ENCODE measurements at regions not wholly inside any gene's neighbourhood (a gene's known extent, or its start where the extent isn't known, plus 50 kb on each side); places are given as distances from the start of the nearest gene placed in this dataset.

- H3K27ac ChIP-seq (ENCODE audit: extremely low read depth, low read depth, low read length), result no peak overlapping the region
- H3K4me3 ChIP-seq (ENCODE audit: low read depth, low read length), result no peak overlapping the region
- H3K9me3 ChIP-seq (ENCODE audit: control insufficient read depth, insufficient read depth, low read depth, low read length), result no peaks in the 10 kb centered on the region
- H3K4me1 ChIP-seq (ENCODE audit: control insufficient read depth, insufficient read depth, low read length), result no peaks in the 10 kb centered on the region
- no peaks in the 10 kb centered on the region for H3K36me3 ChIP-seq (ENCODE audit: control insufficient read depth in 2 of 2, insufficient read depth in 1 of 2, low read length in 2 of 2)
- TF ChIP-seq ZNF19 (tag by site-specific recombination; IDR thresholded peaks at IDR 0.05; ENCODE audit: low read depth) (no peak), HOXD13 (CRISPR knock-in tag; IDR thresholded peaks at IDR 0.05; ENCODE audit: borderline replicate concordance) (no peak), ZNF132 (tag by site-specific recombination; IDR thresholded peaks at IDR 0.05; ENCODE audit: borderline replicate concordance) (no peak)
- ChIA-PET POLR2A (no interaction called here), CTCF (no interaction called here)
These were observed 304.0 kb downstream of the ZEB1 start for GRCh38 chr10:31622978-31623377.

GRCh38 chr10:31621733-31622132, 302.7 kb downstream of the ZEB1 start:
- ChIA-PET POLR2A (no interaction called here), CTCF (no interaction called here)
- H3K4me1 ChIP-seq (ENCODE audit: control insufficient read depth, insufficient read depth, low read length), result no peaks in the 10 kb centered on the region
- no peaks in the 10 kb centered on the region for H3K9me3 ChIP-seq (ENCODE audit: control insufficient read depth, insufficient read depth, low read depth, low read length)
- H3K36me3 ChIP-seq (ENCODE audit: control insufficient read depth in 2 of 2, insufficient read depth in 1 of 2, low read length in 2 of 2), result no peaks in the 10 kb centered on the region
- TF ChIP-seq ZNF610 (tag by site-specific recombination; IDR thresholded peaks at IDR 0.05; ENCODE audit: borderline replicate concordance) (no peak), ZBTB17 (tag by site-specific recombination; IDR thresholded peaks at IDR 0.05) (no peak), ZNF670 (tag by site-specific recombination; IDR thresholded peaks at IDR 0.05; ENCODE audit: low read depth) (no peak), ZNF585B (tag by site-specific recombination; IDR thresholded peaks at IDR 0.05) (no peak), SP2 (tag by site-specific recombination; IDR thresholded peaks at IDR 0.05) (no peak), ZNF140 (tag by site-specific recombination; IDR thresholded peaks at IDR 0.05) (no peak), MEIS1 (CRISPR knock-in tag; IDR thresholded peaks at IDR 0.05; ENCODE audit: borderline replicate concordance) (no peak), TSHZ1 (tag by site-specific recombination; IDR thresholded peaks at IDR 0.05; ENCODE audit: borderline replicate concordance) (no peak), ZNF248 (tag by site-specific recombination; IDR thresholded peaks at IDR 0.05) (no peak), ZNF747 (tag by site-specific recombination; IDR thresholded peaks at IDR 0.05) (no peak), ZNF148 (tag by site-specific recombination; IDR thresholded peaks at IDR 0.05; ENCODE audit: borderline replicate concordance) (no peak), ZNF558 (tag by site-specific recombination; IDR thresholded peaks at IDR 0.05) (no peak), ZNF580 (tag by site-specific recombination; IDR thresholded peaks at IDR 0.05) (no peak), GLI2 (tag by site-specific recombination; IDR thresholded peaks at IDR 0.05; ENCODE audit: borderline replicate concordance, low read depth) (no peak), ZBTB48 (tag by site-specific recombination; IDR thresholded peaks at IDR 0.05) (no peak)
- H3K4me3 ChIP-seq (ENCODE audit: low read depth, low read length), result no peak overlapping the region
- H3K27ac ChIP-seq (ENCODE audit: extremely low read depth, low read depth, low read length), result no peak overlapping the region

Data from HEK293 (cell line).